ENCODE measurements at regions not wholly inside any gene's neighbourhood (a gene's known extent, or its start where the extent isn't known, plus 50 kb on each side); places are given as distances from the start of the nearest gene placed in this dataset.

GRCh38 chr6:170106906-170107525 is 183.9 kb downstream of the DLL1 start:
- TF ChIP-seq CTCF (conservative IDR thresholded peaks at IDR 0.05; ENCODE audit: control insufficient read depth, insufficient read depth, low read depth, low read length), result no peak
- H3K4me3 ChIP-seq (ENCODE audit: control insufficient read depth, low read depth, low read length), result no peak overlapping the region

GRCh38 chr6:170102582-170103481 is 188.0 kb downstream of the DLL1 start:
- DNase-seq (ENCODE audit: low read depth), result no peak
- TF ChIP-seq CTCF (conservative IDR thresholded peaks at IDR 0.05; ENCODE audit: control insufficient read depth, insufficient read depth, low read depth, low read length), result no peak
- no peak overlapping the region for H3K4me3 ChIP-seq (ENCODE audit: control insufficient read depth, low read depth, low read length)

More at GRCh38 chr6:170106906-170107525, 183.9 kb downstream of the DLL1 start:
- DNase-seq (ENCODE audit: low read depth), result no peak

- no peak for TF ChIP-seq CTCF (conservative IDR thresholded peaks at IDR 0.05; ENCODE audit: control insufficient read depth, insufficient read depth, low read depth, low read length)
Observed at GRCh38 chr6:170102038-170102437, 188.8 kb downstream of the DLL1 start.

GRCh38 chr6:170101281-170102035 is 189.4 kb downstream of the DLL1 start:
- TF ChIP-seq CTCF (conservative IDR thresholded peaks at IDR 0.05; ENCODE audit: control insufficient read depth, insufficient read depth, low read depth, low read length), result no peak
- H3K4me3 ChIP-seq (ENCODE audit: control insufficient read depth, low read depth, low read length), result no peak overlapping the region
- no peak for DNase-seq (ENCODE audit: low read depth)

More at GRCh38 chr6:170102038-170102437, 188.8 kb downstream of the DLL1 start:
- no peak overlapping the region for H3K4me3 ChIP-seq (ENCODE audit: control insufficient read depth, low read depth, low read length)
- no peak for DNase-seq (ENCODE audit: low read depth)

- no peak for TF ChIP-seq CTCF (conservative IDR thresholded peaks at IDR 0.05; ENCODE audit: control insufficient read depth, insufficient read depth, low read depth, low read length)
- no peak for DNase-seq (ENCODE audit: low read depth)
- no peak overlapping the region for H3K4me3 ChIP-seq (ENCODE audit: control insufficient read depth, low read depth, low read length)
Observed at GRCh38 chr6:170100046-170100445, 190.8 kb downstream of the DLL1 start.

GRCh38 chr6:170099387-170099786 is 191.5 kb downstream of the DLL1 start:
- no peak for DNase-seq (ENCODE audit: low read depth)
- H3K4me3 ChIP-seq (ENCODE audit: control insufficient read depth, low read depth, low read length), result no peak overlapping the region
- no peak for TF ChIP-seq CTCF (conservative IDR thresholded peaks at IDR 0.05; ENCODE audit: control insufficient read depth, insufficient read depth, low read depth, low read length)

Measured in fibroblast of mammary gland (primary cell).